GM04504 (cell line): ENCODE measurements at regions not wholly inside any gene's neighbourhood (a gene's known extent, or its start where the extent isn't known, plus 50 kb on each side); places are given as distances from the start of the nearest gene placed in this dataset.

Experiments used
- DNase-seq: peaks from one replicate; pipeline ENCODE4 v3.0.0-alpha.2; 2012; ENCODE audit warnings: low read depth

DNA sequence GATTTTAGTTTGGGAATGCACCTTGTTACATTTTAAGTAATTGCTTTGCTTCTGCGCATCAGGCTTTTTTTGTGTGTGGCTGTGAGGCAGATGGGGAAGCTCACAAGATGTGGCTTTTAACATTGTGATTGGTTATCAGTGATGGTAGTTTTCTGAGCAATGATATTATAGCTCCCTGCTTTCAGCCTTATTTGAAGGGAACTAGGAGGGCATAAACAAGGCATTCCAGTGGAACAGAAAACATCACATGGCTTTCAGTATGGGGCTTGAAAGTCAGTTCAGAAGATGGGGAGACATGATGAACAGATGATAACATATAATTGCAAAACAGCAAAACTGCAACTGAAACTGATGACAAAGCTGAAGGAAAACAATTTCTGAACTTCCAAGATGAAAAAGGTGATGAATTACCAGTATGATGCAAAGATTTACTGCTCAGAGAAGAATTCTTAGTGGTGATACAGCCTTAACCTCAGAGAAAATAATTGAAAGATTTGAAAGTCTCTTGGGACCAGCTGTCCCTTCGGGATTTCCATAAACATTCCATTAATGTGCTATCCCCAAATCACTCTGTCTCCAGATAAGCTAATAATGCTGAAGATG, 439.7 kb downstream of the RND3 start:
- no peak for DNase-seq

DNA sequence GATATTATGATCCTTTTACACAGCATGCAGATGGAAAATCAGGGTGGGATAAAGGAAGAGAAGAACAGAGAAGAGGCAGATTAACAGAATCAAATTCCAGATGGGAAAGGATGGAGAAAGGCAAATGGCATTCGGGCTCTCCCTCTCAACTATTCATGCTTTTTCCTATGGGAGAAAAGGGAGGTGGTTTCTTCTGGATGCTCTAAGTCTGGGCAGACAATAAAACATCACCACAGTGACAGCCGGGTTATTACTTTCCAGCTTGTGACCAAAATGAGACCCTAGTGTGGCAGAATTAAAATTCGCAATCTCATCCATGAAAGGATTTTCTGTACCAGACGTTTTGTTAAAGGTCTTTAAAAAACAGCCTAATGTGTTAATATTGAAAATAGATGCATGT, 440.7 kb downstream of the RND3 start:
- no peak for DNase-seq

DNA sequence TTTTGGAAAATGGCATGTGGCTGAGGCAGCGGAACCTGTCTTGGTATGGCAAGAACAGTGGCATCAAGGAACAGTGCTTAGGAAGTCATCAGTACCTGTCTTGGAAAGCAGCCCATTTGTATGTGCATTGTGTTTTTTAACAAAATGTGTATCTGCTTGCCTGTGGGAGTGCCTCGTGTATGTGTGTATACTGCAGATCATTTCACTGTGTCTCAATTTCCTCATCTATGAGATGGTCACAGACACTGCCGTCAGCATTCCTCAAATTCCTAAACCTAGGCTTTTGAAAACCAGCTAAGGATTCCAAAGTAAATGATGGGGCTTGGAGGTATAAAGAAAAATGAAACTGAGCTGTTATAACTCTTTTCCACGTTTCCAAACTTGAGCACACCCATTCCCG, 441.3 kb downstream of the RND3 start:
- DNase-seq, result no peak

DNA sequence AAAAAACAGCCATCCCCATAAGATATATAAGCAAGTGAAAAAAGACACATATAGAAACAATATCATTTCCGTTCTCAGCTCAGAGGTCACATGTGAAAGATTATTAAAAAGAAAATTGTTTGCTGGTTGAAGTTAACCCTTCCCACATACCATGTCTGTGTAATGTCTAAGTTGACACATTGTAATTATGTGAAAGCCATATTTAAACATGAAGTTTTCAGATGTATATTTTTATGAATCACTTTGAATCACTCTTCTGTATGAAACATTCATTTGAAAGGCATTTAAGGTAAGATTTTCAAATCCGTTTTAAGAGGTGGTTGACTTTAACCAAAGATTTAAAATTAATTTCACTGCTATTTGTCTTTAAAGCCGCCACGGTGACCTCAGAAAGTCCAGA, 441.9 kb downstream of the RND3 start:
- no peak for DNase-seq

DNA sequence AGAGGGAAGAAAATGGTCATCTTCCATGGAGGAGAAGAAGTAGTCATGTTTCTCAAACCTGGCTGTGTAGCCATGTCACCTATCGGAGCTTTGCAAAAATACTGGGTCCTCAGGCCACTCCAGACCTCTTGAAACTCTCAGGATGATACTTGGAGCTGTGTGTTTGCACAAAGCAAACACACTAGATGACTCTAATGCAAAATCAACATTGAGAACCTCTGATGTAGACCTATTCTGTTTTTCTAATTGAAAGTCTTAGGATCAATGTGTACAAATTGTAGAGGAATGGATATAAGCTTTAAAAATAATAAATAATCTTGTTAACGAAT, 444.3 kb downstream of the RND3 start:
- no peak for DNase-seq

DNA sequence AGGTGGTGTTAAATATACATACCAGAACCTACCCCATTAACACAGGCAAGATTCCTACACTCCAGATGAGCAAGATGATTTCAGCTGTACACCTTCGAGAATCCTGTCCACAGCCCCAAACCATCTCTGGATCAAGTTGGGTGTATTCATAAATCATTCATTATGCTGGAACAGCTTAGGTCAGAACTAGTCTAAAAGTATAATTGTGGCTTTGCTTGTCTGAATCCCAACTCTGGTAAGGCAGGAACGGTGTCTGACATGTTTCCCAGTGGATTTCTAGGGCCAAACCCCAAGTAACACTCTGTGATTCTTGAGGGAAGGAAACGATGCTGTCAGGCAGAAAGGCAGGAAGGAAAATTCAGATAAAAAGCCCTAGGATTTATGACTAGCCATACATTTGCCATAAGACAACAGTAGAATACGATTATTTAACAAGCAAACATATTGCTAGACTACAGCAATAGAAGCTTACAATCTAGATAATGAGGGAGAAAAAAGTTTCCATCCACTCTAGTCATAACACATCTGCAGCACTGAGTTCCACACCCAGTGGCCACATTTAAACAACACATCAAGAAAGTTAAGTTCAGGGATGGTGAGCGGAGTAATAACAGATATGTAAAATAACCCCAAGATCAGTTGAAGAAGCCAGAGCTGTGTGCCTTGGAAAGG, 444.8 kb downstream of the RND3 start:
- no peak for DNase-seq

DNA sequence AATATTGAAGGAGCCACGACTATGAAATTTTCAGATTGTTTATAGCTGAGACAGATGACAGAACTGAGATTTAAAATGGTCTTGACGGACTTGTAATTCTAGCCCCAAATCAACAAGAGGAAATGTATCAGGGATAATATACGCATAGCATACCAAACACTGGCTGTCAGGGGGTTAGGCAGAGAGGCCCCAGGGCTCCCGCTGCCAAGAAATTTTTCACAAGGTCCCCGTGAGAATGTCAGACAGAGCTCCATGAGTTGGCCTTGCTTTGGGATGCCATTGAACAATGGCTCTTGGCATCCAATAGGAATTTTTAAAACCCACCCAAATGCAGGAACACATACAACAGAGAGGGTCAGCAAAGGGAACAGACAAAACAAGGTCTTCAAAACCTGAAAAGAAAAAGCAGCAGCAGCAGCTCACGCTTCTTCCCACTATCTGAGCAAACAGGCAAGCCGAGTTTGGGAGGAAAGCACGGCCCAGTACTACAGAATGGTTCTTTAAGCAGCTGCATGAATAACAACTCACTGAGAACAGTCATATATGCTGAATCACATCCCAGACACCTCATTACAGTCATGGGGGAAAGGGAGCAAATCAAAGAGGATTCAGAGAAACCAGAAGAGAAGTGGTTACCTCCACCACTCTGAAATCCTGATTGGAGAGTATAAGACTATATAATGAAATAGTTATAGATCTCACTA, 445.6 kb downstream of the RND3 start:
- no peak for DNase-seq

DNA sequence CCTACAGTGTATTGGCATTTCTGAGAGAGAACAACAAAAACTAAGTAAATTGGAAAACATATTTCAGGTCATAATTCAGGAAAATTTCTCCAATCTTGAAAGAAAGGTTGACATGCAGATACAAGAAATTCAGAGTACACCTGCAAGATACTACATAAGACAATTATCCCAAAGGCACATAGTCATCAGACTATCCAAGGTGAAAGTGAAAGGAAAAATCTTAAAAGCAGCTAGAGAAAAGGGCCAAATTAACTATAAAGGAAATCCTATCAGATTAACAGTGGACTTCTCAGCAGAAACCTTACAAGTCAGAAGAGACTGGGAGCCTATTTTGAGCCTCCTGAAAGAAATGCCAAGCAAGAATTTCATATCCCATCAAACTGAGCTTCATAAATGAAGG, 449.0 kb upstream of the MMADHC start:
- no peak for DNase-seq

DNA sequence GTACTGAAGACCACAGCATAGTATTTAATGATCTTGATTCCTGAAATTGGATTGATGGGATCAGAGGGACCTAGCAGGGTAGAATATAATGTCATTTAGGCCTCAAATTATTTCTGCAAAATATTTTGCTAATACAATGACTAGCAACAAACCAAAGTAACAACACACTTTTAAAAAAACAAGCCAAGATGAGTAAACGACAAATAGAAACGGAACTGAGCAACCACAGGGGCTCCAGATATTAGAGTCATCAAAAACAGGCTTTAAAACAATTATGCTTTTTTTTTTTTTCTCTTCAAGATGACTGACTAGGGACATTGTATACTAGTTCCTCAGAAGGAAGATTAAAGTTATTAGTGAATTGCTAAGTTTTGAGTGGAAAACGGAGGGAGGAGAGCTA, 447.1 kb upstream of the MMADHC start:
- DNase-seq, result no peak

DNA sequence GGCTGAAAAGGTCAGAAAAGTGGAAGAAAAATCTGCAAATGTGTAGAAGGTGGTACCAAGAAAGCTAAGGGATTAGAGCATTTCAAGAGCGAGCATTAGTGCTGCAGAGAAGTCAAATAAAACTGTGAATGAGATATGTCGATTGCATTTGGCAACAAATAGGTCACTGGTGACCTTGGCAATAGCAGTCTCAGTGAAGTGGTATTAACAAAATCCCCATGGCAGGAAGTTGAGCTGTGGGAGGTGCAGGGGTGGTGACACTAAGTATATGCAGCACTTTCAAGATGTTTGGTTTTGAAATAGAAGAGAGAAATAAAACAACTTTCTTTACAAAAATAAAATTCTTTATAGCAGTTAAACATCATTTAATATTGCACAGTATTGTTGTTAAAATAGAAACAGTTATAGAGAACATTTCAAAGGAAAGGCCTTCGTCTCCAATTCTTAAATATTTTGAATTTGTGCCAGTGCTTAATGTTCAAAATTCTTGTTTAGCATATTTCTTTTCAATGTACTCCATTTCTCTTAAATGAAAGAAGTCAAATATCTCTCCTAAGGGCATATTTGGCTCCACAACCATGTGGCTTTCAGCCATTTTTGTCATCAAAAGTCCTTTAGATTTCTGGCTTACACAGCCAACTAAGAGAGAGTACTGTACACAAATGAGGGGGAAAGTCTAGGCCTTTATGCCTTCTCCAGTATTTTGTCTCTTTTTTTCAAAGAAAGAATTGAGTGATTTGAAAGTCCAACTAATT, 443.0 kb upstream of the MMADHC start:
- DNase-seq, result no peak

DNA sequence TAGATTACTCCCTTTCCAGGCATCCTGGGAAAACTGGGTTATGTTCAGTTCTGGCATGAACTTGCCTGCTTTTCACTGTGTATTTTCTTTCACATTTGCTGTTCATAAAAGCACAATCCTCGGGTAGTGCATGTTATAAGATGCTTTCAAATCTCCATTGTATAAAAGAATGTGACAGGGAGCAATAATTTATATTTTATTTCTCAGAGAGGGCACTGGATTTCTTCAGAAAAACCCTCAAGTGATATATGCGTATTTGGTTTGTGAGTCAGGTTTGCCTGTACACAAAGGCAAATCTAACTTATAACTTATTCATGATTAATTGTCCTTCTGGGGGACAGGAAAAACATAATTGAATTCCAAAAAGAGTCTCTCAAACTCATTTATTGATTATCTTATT, 440.7 kb upstream of the MMADHC start:
- no peak for DNase-seq

DNA sequence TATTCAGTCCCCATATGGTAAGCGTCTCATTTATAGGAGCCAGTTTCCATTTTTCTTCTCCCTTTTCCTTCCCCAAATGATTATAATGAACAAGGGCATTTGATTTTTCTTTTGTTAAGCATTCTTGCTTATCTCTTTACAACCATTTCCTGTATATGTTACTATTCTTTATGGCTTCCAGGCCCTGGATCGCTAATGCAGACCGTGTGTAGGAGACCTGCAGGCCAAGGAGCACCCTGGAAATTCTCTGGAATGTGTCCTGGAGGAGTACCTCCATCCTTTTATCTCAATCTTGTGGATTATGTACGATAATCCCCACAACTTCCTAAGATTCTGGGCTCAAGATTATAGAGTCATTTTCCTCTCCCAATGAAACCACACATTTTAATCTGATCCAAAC, 439.6 kb upstream of the MMADHC start:
- no peak for DNase-seq

DNA sequence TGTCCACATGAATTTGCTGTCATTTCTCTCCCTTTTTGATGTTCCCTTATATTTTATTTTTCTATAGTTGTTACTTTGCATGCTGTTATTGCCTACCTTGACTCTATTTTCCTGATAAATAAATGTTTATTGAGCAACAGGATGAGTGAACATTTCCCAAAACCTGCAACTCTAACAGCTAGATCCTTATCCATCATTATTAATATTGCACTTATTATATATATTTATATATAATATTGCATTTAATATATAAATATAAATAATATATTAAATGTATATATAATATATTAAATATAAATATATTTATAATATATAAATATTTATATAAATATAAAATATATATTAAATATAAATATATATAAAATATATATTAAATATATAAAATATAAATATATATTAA, 436.1 kb upstream of the MMADHC start:
- no peak for DNase-seq

DNA sequence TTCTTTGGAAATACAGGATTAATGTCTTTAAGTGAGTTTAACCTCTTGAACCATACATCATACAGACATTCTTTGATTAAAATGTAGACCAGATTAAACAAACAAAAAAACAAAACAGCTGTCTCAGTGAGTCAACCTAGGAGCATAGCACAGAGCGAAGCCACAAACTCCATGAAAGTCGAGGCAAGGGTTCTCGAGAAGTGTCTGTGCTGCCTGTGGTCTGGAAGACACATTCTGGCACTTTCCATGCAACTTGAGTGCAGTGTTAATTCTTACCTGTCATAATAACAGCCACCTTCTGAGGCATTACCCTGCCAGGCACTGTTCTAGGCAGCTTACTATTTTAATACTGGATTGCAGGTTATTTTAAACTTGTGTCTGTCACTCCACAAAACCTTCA, 435.5 kb upstream of the MMADHC start:
- no peak for DNase-seq

DNA sequence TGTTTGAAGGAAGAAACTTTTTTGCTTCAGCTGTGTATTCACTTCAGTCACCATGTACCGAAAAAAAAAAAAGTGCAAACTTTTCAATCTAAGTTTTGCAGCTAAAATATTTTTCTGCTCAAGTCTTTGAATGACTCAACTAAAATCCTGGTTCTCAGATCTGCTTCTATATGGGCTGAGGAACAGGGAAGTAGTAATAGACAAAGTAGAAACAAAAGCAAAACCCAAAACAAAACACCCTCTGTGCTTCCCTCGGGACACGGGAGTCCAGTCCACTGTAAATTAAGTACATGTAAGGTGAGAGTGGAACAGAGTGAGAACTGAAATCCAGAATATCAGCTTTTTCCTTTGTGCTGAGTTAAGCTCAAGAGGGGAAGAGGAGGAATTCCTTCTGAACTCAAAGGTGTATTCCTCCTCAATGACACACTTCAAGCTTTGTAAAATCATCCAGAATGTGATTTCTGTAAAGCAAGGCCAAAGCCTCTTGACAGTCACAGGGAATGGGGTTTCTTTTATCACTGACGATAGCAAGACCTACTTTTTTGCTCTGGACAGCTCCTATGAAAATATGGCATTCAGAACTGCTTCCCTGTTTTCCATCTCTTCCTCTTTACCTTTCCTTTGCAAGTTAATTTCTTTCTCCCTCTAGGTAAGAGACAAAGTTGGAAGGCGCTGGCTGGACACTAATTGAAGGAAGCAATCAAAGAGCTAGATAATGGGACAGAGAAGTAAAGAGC, 433.5 kb upstream of the MMADHC start:
- no peak for DNase-seq

DNA sequence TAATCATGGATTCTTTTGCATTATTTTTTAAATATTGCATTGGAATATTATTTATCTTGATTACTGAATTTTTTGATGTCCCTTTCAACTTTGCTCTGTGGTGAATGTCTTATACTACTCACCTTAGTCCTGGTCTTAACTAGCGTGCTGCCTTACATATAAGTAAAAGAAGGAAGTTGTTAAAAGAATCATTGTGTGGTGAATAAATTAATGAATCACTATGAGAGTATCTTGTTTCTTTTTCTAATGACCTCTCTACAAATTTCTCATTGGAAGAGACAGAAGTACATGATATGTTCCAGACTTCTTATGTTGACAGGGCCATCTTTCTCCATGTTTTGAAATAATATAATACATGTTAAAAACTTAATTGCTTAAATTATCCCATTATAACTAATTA, 432.6 kb upstream of the MMADHC start:
- no peak for DNase-seq

DNA sequence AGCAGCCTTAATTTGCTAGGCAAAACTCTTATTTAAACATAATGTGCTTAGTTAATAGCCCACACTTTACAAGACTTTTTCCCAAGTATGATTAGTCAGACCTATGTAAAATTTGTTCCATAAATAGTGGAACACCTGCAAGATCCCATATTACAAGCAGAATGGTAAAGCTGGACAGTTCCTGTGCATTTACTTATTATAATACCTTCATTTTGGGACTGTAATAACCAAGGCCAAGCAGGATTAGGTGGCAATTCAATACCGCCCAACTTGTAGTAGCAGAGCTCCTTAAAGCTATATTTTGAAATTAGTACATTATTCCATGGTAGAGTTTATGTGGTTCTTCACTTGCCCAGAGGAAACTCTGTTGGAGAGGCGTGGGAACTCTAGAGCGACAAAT, 431.5 kb upstream of the MMADHC start:
- no peak for DNase-seq

DNA sequence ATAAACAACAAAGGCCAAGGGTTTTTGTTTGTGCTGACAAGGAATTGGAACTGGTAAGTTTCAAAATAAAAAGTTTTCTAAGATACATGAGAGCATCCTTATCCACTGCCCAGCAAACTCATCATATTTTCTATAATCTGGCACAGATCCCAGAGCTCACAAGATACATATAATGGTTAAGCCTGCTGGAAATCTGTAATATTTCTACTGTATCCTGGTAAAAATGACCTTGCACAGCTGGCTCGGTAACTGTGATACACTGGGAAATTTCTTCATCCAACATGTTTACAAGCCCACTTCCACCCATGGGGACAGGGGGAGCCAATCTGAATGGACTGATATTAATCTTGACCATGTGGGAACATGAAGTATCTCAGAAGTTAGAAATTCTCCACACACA, 425.4 kb upstream of the MMADHC start:
- DNase-seq, result no peak

DNA sequence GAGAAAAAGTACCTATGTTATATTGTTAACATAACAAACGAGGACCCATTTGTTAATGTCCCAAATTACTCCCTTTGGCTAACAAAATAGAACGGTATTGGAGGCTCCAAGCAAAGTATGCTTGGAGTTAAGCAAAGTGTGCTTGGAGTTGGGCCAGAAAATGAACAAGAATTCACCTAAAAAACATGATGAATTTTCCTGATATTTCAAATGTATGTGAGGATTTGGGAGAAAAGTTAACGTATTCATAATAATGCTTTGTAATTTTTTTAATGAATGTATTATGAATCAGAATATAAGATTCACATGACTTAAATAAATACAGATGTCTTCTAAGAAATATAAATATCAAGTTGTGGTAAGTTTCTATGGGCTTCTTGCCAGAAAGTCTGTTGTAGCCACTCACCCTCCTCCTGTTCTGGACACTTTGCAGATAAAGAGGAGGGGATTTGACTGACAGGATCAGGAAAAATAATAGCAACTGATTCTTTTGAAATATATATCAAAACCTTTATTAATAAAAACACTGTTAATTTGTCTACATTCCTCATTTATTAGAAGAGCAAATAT, 423.7 kb upstream of the MMADHC start:
- no peak for DNase-seq

DNA sequence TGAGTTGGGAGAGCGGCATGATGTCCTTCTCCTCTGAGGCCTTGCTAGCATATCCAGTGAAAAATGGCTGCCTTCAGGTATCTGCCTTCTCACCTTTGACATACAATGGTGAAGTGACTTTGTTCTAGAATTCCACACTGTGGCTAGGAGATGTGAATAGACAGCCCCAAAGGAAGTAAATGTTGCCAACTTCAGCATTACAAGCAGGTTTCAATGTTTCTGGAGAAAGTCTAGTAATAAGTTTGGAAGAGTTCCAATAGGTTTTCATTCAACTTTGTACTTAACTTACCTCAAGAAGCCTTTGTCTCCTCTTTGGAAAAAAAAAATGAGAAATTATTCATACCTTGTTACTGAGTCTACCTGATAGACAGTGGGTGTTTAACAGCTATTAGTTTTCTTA, 421.3 kb upstream of the MMADHC start:
- DNase-seq, result no peak

DNA sequence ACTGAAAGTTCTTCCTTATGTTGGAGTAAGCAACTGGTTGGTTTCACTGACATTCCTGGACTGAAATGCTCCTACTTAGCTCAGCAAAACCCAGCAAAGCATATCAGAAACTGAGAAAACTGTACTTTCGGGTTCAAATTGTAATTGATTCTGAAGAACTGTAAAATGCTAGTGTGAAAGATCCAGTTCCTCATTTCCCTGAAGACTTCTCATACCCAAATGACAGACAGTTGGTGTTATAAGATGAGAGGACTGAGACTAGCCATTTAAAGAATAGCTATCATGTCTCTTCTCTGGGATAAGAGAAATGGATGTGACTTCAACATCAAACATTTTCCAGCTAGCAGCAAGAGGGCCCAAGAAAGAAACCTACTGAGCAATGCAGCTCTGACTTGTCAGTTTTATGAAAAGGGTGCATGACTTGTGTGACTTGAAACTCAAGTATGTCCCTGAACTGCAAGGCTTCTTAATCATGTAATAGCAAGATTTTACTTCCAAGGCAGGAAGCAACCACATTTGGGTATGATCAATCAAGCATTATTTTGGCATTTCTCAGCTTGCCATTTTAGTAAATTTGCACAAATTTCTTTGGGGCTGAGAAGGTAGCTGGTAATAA, 420.3 kb upstream of the MMADHC start:
- DNase-seq, result no peak

DNA sequence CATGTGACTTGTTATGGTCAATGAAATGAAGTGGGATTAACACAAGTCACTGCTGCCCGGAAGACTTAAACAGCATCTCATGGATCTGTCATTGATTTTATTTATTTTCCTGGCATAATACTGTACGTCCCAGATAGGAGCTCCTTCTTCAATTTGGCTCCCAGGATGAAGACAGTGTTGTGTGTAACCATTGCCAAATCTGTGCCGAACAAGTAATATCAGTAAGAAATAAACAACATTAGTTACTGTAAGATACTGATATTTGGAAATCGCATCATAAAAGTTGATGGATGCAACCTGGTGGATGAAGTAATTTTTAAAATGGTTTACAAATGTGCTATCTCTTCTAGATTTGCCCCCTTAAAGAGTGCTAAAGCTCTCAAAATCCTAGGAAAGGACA, 419.0 kb upstream of the MMADHC start:
- DNase-seq, result no peak
